WTC11 (cell line): ENCODE measurements at regions not wholly inside any gene's neighbourhood (a gene's known extent, or its start where the extent isn't known, plus 50 kb on each side); places are given as distances from the start of the nearest gene placed in this dataset.

ENCODE experiments used
- ATAC-seq: fragments of 200-7000 bp; cut with Tn5 transposase; 2 replicates; pipeline ENCODE4 v1.10.0; 2021; ENCODE audit warnings: mild to moderate bottlenecking, moderate library complexity
- CTCF ChIA-PET: fragments of 300-600 bp; sonication (Branson Sonifier 250); formaldehyde crosslinking; loops from one replicate; lab custom pipeline; 2021; ENCODE audit warnings: antibody characterized with exemption; lab: Charles Lee
- POLR2A ChIA-PET: fragments of 350-600 bp; sonication (Branson Sonifier 250); formaldehyde crosslinking; loops from one replicate; lab custom pipeline; 2021; ENCODE audit warnings: antibody characterized with exemption; lab: Charles Lee
- DNase-seq: peaks from one replicate; pipeline ENCODE4 v3.0.0; 2021; ENCODE audit warnings: low spot score
- H3K27ac Mint-ChIP-seq: 2 replicates; pipeline ENCODE4 v1.8.0; 2021; ENCODE audit warnings: mixed read lengths
- H3K27me3 Mint-ChIP-seq: 2 replicates; pipeline ENCODE4 v1.8.0; 2021; ENCODE audit warnings: low read depth, mild to moderate bottlenecking, moderate library complexity, mixed read lengths
- H3K36me3 Mint-ChIP-seq: 2 replicates; pipeline ENCODE4 v1.8.0; 2021; ENCODE audit warnings: mixed read lengths
- H3K4me1 Mint-ChIP-seq: 2 replicates; pipeline ENCODE4 v1.8.0; 2022; ENCODE audit warnings: mixed read lengths
- H3K4me3 Mint-ChIP-seq: 2 replicates; pipeline ENCODE4 v1.8.0; 2021; ENCODE audit warnings: mild to moderate bottlenecking, moderate library complexity, mixed read lengths
- H3K9me3 Mint-ChIP-seq: 2 replicates; pipeline ENCODE4 v1.8.0; 2021; ENCODE audit warnings: mixed read lengths
- GTF2I ChIP-seq: fragments of 250-450 bp; sonication (Bioruptor Pico); conservative IDR thresholded peaks from 2 replicates; pipeline ENCODE4 v1.4.0; 2021; ENCODE audit warnings: mild to moderate bottlenecking
- MXD4 ChIP-seq: fragments of 250-450 bp; sonication (Bioruptor Pico); IDR thresholded peaks from 2 replicates; pipeline ENCODE4 v1.8.0; 2021; ENCODE audit warnings: mild to moderate bottlenecking, moderate library complexity, borderline replicate concordance
- RELA ChIP-seq: sonication (generic); formaldehyde crosslinking; IDR thresholded peaks from 2 replicates; pipeline ENCODE4 v1.8.1; 2022; ENCODE audit warnings: missing genetic modification reagents, mild to moderate bottlenecking, borderline replicate concordance
- SP1 ChIP-seq: sonication (generic); formaldehyde crosslinking; conservative IDR thresholded peaks from 2 replicates; pipeline ENCODE4 v1.8.1; 2022; ENCODE audit warnings: missing genetic modification reagents
- TEAD1 ChIP-seq: sonication (generic); formaldehyde crosslinking; IDR thresholded peaks from 2 replicates; pipeline ENCODE4 v1.8.0; 2022; ENCODE audit warnings: mild to moderate bottlenecking, missing genetic modification reagents
- ZNF423 ChIP-seq: fragments of 250-450 bp; sonication (Bioruptor Pico); IDR thresholded peaks from 2 replicates; pipeline ENCODE4 v2.1.2; 2022; ENCODE audit warnings: mild to moderate bottlenecking, moderate library complexity
- ZNF671 ChIP-seq: fragments of 250-450 bp; sonication (Bioruptor Pico); IDR thresholded peaks from 2 replicates; pipeline ENCODE4 v1.8.0; 2021; ENCODE audit warnings: mild to moderate bottlenecking
- TF ChIP-seq, protein P1 (sequence below): sonication (generic); formaldehyde crosslinking; IDR thresholded peaks from 2 replicates; pipeline ENCODE4 v1.8.1; 2023; ENCODE audit warnings: mild to moderate bottlenecking, missing genetic modification reagents, moderate library complexity
- TF ChIP-seq, protein P2 (sequence below): sonication (generic); formaldehyde crosslinking; IDR thresholded peaks from 2 replicates; pipeline ENCODE4 v1.8.1; 2023; ENCODE audit warnings: mild to moderate bottlenecking, missing genetic modification reagents, borderline replicate concordance
- TF ChIP-seq, protein P3 (sequence below): sonication (generic); formaldehyde crosslinking; IDR thresholded peaks from 2 replicates; pipeline ENCODE4 v1.8.0; 2023; ENCODE audit warnings: mild to moderate bottlenecking, missing genetic modification reagents
- TF ChIP-seq, protein P4 (sequence below): sonication (generic); formaldehyde crosslinking; IDR thresholded peaks from 2 replicates; pipeline ENCODE4 v1.8.0; 2022; ENCODE audit warnings: missing genetic modification reagents
- TF ChIP-seq, protein P5 (sequence below): sonication (generic); formaldehyde crosslinking; IDR thresholded peaks from 2 replicates; pipeline ENCODE4 v1.8.0; 2022; ENCODE audit warnings: mild to moderate bottlenecking, missing genetic modification reagents

DNA sequence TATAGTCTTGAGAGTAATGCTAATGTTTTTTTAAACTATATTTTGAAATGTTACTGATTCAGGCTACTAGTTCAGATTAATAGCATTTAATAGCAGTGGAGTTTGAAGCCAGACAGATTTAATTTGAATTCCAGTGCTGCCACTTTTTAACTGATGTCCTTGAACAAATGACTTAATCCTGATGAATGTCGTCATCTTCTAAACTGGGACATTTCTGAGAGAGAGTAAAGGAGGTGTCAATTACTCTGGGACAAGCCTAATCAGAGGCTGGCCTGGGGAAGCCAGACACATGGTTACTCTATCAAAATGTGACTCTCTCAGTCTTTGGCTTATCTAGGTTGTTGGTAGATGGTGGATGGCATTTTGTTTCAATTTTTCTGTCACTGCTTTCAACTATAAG lies 246.7 kb downstream of the HS3ST3A1 start (continued):
- TF ChIP-seq, protein P1, sequence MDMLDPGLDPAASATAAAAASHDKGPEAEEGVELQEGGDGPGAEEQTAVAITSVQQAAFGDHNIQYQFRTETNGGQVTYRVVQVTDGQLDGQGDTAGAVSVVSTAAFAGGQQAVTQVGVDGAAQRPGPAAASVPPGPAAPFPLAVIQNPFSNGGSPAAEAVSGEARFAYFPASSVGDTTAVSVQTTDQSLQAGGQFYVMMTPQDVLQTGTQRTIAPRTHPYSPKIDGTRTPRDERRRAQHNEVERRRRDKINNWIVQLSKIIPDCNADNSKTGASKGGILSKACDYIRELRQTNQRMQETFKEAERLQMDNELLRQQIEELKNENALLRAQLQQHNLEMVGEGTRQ (CRISPR knock-in tag): no peak
- TF ChIP-seq TEAD1 (no peak), ZNF671 (CRISPR knock-in tag) (no peak), ZNF423 (CRISPR knock-in tag) (no peak), GTF2I (CRISPR knock-in tag) (no peak)
- TF ChIP-seq, protein P2, sequence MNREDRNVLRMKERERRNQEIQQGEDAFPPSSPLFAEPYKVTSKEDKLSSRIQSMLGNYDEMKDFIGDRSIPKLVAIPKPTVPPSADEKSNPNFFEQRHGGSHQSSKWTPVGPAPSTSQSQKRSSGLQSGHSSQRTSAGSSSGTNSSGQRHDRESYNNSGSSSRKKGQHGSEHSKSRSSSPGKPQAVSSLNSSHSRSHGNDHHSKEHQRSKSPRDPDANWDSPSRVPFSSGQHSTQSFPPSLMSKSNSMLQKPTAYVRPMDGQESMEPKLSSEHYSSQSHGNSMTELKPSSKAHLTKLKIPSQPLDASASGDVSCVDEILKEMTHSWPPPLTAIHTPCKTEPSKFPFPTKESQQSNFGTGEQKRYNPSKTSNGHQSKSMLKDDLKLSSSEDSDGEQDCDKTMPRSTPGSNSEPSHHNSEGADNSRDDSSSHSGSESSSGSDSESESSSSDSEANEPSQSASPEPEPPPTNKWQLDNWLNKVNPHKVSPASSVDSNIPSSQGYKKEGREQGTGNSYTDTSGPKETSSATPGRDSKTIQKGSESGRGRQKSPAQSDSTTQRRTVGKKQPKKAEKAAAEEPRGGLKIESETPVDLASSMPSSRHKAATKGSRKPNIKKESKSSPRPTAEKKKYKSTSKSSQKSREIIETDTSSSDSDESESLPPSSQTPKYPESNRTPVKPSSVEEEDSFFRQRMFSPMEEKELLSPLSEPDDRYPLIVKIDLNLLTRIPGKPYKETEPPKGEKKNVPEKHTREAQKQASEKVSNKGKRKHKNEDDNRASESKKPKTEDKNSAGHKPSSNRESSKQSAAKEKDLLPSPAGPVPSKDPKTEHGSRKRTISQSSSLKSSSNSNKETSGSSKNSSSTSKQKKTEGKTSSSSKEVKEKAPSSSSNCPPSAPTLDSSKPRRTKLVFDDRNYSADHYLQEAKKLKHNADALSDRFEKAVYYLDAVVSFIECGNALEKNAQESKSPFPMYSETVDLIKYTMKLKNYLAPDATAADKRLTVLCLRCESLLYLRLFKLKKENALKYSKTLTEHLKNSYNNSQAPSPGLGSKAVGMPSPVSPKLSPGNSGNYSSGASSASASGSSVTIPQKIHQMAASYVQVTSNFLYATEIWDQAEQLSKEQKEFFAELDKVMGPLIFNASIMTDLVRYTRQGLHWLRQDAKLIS (CRISPR knock-in tag): no peak
- TF ChIP-seq, protein P3, sequence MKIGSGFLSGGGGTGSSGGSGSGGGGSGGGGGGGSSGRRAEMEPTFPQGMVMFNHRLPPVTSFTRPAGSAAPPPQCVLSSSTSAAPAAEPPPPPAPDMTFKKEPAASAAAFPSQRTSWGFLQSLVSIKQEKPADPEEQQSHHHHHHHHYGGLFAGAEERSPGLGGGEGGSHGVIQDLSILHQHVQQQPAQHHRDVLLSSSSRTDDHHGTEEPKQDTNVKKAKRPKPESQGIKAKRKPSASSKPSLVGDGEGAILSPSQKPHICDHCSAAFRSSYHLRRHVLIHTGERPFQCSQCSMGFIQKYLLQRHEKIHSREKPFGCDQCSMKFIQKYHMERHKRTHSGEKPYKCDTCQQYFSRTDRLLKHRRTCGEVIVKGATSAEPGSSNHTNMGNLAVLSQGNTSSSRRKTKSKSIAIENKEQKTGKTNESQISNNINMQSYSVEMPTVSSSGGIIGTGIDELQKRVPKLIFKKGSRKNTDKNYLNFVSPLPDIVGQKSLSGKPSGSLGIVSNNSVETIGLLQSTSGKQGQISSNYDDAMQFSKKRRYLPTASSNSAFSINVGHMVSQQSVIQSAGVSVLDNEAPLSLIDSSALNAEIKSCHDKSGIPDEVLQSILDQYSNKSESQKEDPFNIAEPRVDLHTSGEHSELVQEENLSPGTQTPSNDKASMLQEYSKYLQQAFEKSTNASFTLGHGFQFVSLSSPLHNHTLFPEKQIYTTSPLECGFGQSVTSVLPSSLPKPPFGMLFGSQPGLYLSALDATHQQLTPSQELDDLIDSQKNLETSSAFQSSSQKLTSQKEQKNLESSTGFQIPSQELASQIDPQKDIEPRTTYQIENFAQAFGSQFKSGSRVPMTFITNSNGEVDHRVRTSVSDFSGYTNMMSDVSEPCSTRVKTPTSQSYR (CRISPR knock-in tag): no peak

DNA sequence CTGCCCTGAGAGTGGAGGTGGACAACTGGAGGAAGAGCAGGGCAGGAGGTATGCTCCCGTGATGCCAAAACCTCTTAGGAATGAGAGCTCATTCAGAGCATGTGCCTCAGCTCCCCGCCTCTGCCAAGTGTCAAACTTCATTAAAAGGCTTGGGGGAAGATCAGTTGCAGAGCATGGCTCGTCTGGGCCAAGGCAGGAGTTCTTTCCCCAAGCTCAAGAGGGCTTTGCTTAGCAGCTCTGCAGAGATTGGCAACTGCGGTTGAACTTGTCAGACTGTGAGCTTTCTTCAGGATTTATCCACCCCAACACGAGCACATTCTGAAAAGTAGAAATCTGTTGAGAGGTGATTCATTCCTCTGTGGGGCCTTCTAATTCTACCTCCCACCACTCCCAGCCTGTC lies 248.1 kb downstream of the HS3ST3A1 start:
- no peaks in the 10 kb centered on the region; the same call in 1 of the 2 replicates for H3K36me3 Mint-ChIP-seq
- ATAC-seq (no peak), DNase-seq (no peak)
- peaks cover 5% of the 10 kb centered on the region; the same call in 1 of the 2 replicates for H3K4me1 Mint-ChIP-seq
- H3K4me3 Mint-ChIP-seq: no peak overlapping the region
- H3K27ac Mint-ChIP-seq: no peak overlapping the region
- ChIA-PET CTCF (interaction anchor here (0.6 kb wide), 1 partner anchor 1737 kb away, joined by 3 read pairs; no protein-coding TSS in a partner anchor), POLR2A (no interaction called here)
- peaks cover 8% of the 10 kb centered on the region for H3K9me3 Mint-ChIP-seq
- TF ChIP-seq RELA: no peak
- TF ChIP-seq MXD4: no peak
- TF ChIP-seq, protein P4, sequence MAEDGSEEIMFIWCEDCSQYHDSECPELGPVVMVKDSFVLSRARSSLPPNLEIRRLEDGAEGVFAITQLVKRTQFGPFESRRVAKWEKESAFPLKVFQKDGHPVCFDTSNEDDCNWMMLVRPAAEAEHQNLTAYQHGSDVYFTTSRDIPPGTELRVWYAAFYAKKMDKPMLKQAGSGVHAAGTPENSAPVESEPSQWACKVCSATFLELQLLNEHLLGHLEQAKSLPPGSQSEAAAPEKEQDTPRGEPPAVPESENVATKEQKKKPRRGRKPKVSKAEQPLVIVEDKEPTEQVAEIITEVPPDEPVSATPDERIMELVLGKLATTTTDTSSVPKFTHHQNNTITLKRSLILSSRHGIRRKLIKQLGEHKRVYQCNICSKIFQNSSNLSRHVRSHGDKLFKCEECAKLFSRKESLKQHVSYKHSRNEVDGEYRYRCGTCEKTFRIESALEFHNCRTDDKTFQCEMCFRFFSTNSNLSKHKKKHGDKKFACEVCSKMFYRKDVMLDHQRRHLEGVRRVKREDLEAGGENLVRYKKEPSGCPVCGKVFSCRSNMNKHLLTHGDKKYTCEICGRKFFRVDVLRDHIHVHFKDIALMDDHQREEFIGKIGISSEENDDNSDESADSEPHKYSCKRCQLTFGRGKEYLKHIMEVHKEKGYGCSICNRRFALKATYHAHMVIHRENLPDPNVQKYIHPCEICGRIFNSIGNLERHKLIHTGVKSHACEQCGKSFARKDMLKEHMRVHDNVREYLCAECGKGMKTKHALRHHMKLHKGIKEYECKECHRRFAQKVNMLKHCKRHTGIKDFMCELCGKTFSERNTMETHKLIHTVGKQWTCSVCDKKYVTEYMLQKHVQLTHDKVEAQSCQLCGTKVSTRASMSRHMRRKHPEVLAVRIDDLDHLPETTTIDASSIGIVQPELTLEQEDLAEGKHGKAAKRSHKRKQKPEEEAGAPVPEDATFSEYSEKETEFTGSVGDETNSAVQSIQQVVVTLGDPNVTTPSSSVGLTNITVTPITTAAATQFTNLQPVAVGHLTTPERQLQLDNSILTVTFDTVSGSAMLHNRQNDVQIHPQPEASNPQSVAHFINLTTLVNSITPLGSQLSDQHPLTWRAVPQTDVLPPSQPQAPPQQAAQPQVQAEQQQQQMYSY: no peak
- TF ChIP-seq SP1: no peak
- TF ChIP-seq, protein P5, sequence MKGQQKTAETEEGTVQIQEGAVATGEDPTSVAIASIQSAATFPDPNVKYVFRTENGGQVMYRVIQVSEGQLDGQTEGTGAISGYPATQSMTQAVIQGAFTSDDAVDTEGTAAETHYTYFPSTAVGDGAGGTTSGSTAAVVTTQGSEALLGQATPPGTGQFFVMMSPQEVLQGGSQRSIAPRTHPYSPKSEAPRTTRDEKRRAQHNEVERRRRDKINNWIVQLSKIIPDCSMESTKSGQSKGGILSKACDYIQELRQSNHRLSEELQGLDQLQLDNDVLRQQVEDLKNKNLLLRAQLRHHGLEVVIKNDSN (CRISPR knock-in tag): no peak
- H3K27me3 Mint-ChIP-seq: no peaks in the 10 kb centered on the region
